SHP77 (cell line): ENCODE measurements at regions not wholly inside any gene's neighbourhood (a gene's known extent, or its start where the extent isn't known, plus 50 kb on each side); places are given as distances from the start of the nearest gene placed in this dataset.
"Not testable (repeated sequence)": the region's sequence is repeated elsewhere in the genome, so short reads cannot be mapped to it uniquely, and the experiment has no call there.

Experiments
- DNase-seq, 2 experiments: peaks; one replicate each; lab custom pipeline; 2025; lab: John Stamatoyannopoulos, UW

GRCh38 chr2:217588266-217588665 is 414.5 kb downstream of the TNS1 start:
- DNase-seq = no peak

DNA sequence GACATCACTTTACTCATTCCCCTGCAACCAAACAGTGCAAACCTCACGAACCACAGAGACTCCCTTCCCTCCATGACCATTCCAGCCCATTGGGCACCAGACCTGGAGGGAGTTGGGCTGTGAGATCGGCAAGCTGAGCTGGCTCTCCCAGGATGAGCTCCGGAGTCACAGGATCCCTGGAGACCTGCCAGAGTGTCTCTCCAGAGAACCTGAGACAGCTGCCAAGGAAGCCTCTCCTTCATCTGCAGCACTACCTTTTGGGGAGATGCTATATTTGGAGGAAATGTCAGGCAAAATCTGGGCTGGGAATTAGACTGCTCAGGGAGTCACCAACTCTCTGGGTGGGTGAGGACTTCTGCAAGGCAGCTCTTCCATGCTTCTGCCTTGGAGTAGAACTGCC is 417.4 kb downstream of the TNS1 start:
- DNase-seq = no peak

- DNase-seq = not testable (repeated sequence)
Observed at GRCh38 chr2:217580407-217580806, 422.4 kb downstream of the TNS1 start.

GRCh38 chr2:217573571-217573970 is 429.2 kb downstream of the TNS1 start:
- no peak for DNase-seq

- DNase-seq = no peak
Observed at GRCh38 chr2:217570394-217570793, 432.4 kb downstream of the TNS1 start.

GRCh38 chr2:217568289-217568971 is 434.4 kb downstream of the TNS1 start:
- DNase-seq = no peak

- no peak for DNase-seq
Observed at GRCh38 chr2:217563565-217563964, 439.2 kb downstream of the TNS1 start.

DNA sequence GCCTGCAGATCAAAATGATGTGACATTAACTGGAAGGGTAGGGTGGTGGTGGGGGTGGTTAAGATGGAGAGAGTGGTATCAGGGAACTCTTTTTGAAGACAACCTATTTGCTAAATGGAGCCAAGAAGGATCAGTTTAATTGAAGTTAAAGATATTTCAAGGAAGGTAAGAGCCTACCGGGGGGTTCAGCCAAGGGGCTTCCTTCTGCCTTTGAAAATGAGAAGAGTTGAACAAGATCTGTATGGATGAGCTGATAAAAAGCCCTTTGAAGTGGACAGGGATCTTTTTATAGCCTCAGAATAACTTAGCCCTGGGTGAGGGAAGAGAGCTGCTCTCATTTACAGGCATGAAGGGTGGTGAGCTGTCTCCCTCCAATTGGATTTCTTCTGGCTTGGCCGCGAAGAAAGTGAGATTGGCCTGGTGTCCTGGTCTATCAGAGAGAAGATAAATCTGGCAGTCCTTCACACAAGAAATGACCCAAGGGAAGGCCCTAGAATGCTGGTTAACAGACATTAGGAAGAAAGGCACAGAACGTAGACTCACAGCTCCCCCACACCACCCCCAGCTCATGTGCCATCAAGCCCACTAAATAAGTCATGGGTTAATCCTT is 439.8 kb downstream of the TNS1 start:
- DNase-seq = no peak

- DNase-seq = no peak
Observed at GRCh38 chr2:217559084-217559483, 443.7 kb downstream of the TNS1 start.

DNA sequence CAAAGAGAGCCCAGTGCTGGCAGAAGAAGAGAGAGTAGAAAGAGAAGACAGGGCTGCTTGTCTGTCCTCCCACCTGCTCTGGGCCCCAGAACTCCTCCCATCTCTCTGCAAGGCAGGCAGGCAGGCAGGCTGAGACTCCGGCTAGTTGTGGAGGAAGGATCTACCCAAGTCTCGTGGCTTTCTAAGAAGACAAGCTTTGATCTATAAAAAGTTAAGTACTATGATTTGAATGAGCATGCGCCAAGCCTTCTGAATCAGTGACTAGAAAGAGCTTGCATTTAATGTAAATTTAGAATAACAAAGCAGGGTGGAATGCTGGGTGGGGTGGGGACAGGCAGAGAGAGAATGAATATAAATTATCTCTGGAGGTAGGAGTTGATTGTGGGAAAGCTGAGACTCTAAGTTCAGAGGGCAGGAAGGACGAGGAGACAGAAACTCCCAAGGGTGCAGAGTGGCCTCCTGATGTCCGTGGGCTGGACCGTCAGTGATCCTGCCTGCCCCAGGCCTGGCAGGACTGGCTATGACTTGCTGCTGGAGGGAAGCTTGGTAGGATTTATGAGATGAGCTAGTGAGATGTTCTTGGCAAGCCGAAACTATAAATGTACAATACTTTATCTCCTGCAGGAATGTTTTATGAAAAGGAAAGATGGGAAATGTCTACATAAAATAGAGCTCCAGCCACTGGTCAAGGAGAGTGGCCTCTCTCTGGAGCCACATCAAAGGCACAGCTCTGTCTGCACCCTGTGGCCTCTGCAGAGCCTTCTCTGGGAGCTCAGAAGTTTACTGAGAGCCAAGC is 447.5 kb downstream of the TNS1 start:
- DNase-seq = no peak

GRCh38 chr2:217553679-217554078 is 449.1 kb downstream of the TNS1 start:
- no peak for DNase-seq

DNA sequence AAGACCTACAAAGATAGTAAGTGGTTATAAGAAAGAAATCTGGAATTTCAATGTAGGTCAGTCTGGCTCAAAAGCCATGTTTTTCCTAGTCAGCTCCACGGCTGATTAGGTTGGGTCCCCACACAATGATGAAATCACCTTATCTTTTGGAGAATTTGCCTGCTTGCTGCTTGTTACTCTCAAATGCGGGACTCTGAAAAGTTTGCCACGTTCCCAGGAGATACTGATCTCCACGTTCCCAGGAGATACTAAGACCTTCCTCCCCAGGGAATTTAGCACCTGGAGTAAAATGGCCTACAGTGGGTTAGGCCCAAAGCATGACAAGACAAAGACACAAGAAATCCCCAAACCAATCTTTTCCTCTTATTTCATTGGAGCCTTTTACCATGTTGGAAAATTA is 449.6 kb downstream of the TNS1 start:
- no peak for DNase-seq

GRCh38 chr2:217552081-217552480 is 450.7 kb downstream of the TNS1 start:
- no peak for DNase-seq

DNA sequence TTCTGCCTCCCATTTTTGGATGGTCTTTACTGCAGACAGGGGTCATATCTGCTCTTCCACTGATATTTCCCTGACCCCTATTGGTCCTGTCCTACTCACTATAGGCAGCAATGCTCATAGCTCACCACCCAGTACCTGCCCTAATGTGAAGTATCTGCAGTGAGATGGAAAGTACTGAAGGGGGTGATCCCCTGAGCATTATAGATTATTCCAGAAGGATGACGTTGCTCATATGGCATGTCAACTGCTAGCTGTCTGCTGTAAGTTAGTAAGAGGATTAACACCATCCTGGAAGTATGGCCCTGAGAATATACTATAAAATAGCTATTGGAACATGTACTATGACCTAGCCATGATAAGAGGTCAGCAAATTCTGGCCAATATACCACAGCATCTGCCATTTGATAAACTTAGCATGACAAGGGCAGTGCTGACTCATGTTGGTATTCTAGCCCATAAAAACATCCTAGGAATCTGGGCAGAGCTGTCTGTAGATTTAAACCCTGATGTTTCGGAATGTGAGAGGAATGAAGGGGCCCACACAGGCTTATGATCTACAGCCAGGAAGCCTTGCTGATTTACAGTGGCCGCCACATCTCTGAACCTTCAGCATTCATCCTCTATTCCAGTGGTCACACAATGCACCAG is 451.4 kb downstream of the TNS1 start:
- no peak for DNase-seq

DNA sequence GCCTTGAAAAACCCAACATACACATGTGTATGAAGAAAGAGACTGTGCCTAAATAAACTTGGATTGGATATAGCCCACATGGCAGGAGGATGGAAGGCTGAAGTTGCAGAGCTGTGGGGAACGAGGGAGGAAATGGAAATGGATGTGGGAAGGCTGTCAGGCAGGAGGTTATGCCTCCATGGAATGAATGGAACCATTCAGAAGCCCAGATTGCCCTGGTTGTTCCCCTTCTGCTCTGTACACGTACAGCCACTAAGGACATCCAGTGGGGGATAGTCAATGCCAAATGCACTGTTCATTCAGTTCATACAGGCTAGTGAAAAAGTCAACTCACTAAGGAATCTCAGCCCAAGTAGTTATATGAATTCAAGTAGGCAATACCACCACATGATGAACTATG is 463.7 kb downstream of the TNS1 start:
- DNase-seq = no peak

DNA sequence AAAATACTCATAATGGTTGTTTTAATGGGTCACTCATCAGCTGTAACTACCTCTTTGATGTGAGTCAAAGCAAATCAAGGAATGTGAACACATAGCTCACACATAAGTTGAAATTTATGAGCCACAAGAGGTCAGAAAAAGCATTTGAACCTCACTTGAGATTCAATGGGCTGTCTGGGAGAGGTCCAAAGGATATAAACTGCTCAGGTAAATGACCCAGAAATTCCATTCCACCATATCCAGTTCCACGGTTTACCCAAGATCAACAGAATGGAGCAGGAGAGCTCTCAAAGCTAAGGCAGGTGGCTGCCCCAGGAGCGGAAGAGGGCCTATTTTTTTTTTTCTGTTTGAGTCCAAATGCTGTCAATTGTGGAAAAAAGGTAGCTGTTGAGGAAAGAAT is 464.1 kb downstream of the TNS1 start:
- no peak for DNase-seq

DNA sequence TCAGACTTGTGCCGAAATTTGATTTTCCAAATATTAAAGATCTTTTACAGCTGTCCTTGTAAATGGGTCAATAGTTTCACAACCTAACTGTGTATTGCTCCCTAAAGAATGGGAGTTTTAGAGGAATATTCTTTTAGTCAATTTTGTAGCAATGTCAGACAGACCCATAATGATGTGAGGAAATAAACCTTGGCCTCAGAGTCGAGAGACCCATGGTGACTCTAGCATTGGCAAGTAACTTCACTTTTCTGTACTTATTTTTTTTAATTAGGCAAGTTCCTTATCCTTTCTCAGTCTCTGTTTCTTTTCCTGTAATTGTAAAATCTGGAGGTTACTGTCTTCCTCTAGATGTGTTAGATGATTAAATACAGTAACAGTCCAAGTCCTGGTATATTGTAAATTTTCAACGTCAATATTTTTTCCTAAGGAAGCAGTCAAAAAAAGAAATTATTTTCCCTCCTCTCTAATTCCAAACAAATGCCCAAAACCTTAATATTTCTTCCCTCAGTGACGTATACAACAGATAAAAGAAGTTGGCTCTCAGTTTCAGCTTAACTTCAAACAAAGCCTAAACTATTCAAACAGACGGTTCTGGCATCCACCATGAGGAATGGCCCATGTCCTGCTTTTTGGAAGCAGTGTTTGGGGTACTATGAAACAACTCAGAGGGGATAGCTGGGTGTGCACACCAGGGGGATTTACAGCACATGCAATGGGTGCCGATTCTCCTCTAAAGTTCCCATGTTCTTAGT is 466.7 kb downstream of the TNS1 start:
- no peak for DNase-seq

DNA sequence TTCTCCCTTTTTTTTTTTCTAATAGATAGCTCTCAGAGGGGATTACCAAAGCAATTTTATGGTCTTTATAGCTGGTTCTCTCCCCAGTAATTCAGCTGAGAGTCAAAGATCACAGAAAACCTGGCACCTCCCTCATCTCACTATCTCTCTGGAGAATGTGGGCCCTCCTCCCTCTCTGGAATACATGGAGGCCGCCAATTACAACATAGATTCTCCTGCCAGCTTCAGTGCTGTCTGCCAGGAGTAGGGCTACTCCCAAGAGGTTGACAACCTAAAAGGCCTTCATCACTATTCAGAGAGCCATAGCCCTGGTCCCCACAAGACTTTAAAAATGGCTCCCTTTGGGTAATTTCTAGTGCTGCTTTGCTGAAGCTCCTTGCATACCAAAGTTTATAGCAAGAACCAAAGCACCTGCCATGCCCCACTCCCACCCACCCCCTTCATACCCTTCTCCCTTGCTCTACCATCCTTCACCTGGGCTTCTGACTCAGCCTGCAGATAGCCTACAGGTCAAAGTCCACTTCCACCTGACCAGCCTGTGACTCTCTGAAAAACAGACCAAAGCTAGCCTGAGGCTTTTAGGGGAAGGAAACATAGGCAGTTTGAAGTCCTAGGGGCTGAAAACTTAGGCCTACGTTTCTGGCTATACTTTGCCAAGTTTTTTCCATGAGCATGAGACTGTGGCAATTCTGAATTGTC is 472.3 kb downstream of the TNS1 start:
- DNase-seq = no peak

- no peak for DNase-seq
Observed at GRCh38 chr2:217529271-217529670, 473.5 kb downstream of the TNS1 start.

- DNase-seq = no peak
Observed at GRCh38 chr2:217527590-217528202, 475.1 kb downstream of the TNS1 start.

GRCh38 chr2:217525076-217525475 is 477.7 kb downstream of the TNS1 start:
- no peak for DNase-seq
